ENCODE measurements at regions not wholly inside any gene's neighbourhood (a gene's known extent, or its start where the extent isn't known, plus 50 kb on each side); places are given as distances from the start of the nearest gene placed in this dataset.
A peak's percentile ranks its signal among the peaks of the same experiment; 100 is the strongest.

DNA sequence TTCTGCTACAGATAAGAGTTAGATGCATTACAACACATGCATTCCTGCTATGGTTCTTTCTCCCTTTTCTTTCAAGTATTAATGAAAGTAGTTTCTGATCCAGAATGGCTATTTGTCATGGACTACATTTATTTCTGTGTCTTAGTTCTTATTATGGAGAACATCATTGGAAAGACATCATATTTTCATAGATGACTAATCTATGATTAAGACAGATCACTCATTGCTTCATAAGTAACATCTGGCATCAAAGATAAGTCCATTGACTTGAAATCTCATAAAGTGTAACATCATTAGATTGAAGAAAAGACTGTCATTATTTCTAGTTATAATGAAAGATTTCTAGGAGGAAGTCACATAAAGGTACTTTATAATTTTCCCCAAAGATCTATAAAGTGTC, 366.7 kb downstream of the NSUN3 start:
- no peak for DNase-seq (ENCODE audit: low read depth)
- no peaks in the 10 kb centered on the region for H3K27me3 ChIP-seq (ENCODE audit: control insufficient read depth, insufficient read depth, low read length)
- no peaks in the 10 kb centered on the region for H3K36me3 ChIP-seq (ENCODE audit: control insufficient read depth, insufficient read depth, low read length)
- TF ChIP-seq, protein P1, sequence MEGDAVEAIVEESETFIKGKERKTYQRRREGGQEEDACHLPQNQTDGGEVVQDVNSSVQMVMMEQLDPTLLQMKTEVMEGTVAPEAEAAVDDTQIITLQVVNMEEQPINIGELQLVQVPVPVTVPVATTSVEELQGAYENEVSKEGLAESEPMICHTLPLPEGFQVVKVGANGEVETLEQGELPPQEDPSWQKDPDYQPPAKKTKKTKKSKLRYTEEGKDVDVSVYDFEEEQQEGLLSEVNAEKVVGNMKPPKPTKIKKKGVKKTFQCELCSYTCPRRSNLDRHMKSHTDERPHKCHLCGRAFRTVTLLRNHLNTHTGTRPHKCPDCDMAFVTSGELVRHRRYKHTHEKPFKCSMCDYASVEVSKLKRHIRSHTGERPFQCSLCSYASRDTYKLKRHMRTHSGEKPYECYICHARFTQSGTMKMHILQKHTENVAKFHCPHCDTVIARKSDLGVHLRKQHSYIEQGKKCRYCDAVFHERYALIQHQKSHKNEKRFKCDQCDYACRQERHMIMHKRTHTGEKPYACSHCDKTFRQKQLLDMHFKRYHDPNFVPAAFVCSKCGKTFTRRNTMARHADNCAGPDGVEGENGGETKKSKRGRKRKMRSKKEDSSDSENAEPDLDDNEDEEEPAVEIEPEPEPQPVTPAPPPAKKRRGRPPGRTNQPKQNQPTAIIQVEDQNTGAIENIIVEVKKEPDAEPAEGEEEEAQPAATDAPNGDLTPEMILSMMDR (IDR thresholded peaks at IDR 0.05; ENCODE audit: insufficient read depth, low read length, poor library complexity, severe bottlenecking), result no peak
- H3K4me3 ChIP-seq (ENCODE audit: low read depth, low read length), result no peak overlapping the region

DNA sequence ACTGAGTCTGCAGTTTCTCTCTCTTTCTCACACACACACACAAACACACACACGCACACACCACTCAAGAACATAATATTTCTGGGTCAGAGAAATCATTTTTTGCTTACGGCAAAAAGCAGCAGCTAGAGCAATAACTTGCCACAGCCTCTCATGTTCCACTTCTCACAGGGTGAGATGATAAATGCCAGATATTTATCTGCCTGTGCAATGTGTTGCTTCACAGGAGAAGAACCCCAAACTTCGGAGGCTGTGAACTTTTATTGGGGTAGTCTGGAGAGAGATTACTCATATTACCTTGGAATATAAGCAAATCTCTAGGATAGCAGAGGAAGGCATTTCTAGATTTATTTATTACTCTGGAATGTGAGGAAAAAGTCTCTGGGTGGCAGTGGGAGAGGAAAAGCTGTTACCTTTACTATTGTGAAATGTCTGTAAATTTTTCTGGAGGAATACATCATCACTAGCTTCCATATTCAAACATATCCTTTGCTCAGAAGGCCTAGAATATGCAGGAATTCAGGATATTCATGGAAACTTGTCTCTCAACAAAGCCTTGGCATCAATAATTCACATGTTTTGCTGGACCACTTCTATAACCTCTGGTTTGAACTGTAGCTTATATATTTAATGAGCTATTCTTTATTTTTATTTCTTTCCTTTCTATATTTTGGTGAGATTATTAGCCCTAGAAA, 369.2 kb downstream of the NSUN3 start:
- Histone ChIP-seq H3K27me3 (ENCODE audit: control insufficient read depth, insufficient read depth, low read length) (no peaks in the 10 kb centered on the region), H3K36me3 (ENCODE audit: control insufficient read depth, insufficient read depth, low read length) (no peaks in the 10 kb centered on the region), H3K4me3 (ENCODE audit: low read depth, low read length) (no peak overlapping the region)
- DNase-seq (ENCODE audit: low read depth), result no peak
- TF ChIP-seq, protein P1 (IDR thresholded peaks at IDR 0.05; ENCODE audit: insufficient read depth, low read length, poor library complexity, severe bottlenecking), result no peak

DNA sequence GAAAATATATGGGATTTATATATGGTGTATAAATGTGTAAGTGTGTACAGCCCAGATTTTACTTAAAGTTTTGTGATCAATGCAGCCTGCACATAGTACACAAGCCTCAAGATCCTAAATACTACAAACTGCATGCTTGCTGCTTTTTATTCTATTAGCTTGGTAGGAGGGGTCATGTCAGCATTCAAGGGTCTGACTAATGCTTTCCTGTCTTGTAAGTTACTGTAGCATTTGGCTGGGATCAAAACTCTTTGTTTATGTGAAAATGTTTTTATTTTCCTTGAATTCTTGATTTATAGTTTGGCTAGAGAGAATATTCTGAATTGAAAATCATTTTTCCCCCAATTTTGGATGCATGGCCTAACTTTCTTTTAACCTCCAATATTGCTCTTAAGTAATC, 370.9 kb downstream of the NSUN3 start:
- TF ChIP-seq, protein P1 (IDR thresholded peaks at IDR 0.05; ENCODE audit: insufficient read depth, low read length, poor library complexity, severe bottlenecking), result no peak
- H3K4me3 ChIP-seq (ENCODE audit: low read depth, low read length), result no peak overlapping the region
- no peaks in the 10 kb centered on the region for H3K27me3 ChIP-seq (ENCODE audit: control insufficient read depth, insufficient read depth, low read length)
- no peaks in the 10 kb centered on the region for H3K36me3 ChIP-seq (ENCODE audit: control insufficient read depth, insufficient read depth, low read length)
- DNase-seq (ENCODE audit: low read depth), result no peak

DNA sequence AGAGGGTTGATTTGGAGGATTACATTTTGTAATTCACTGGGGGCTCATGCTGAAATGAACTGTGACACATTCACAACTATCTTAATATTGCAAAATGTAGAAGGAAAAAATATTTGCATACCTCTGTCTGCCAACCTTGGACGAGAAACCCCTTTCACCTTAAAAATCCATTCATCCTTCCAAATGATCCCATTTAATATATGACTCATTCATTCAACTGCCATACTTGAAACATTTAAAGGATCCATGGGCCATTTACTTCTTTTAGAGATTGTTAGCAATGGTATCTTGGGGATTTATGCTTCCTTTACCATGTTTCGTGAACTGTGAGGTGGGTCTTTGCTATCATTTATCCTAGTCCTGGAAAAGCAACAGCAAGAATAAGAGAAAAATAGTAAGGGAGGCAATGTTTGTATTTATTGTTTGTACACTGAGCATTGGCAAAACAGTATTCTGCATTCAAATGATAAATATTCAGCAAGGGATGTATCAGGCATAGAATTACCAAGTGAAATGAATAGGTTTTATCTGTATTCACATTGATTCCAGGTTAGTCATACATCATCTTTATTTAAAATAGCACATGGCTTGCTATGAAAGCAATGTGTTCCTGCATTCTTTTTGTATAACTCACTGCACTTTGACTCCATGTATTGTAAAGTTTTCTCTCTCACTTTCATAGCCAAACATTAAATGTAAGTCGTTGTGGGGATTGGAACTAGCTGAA, 378.1 kb downstream of the NSUN3 start:
- Histone ChIP-seq H3K36me3 (ENCODE audit: control insufficient read depth, insufficient read depth, low read length) (no peaks in the 10 kb centered on the region), H3K27me3 (ENCODE audit: control insufficient read depth, insufficient read depth, low read length) (no peaks in the 10 kb centered on the region), H3K4me3 (ENCODE audit: low read depth, low read length) (no peak overlapping the region)
- peak; percentile 43 for DNase-seq (ENCODE audit: low read depth)
- TF ChIP-seq, protein P1 (IDR thresholded peaks at IDR 0.05; ENCODE audit: insufficient read depth, low read length, poor library complexity, severe bottlenecking), result no peak

DNA sequence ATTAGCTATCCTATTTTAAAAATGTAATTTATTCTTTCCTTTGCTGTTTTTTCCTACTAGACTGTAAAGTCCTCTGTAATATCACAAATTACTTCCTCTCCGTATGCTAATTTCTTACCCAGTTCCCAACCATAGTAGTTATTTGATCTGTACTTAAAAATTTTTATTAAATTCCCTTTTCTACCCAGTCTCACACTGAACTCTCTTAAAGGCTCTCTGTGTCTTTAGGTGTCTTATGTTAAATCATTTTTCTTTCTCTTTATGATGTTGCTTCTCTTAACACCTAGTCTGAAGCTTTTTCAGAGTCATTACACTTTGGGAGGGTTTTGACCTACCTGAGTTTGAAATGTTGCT, 378.6 kb downstream of the NSUN3 start:
- Histone ChIP-seq H3K4me3 (ENCODE audit: low read depth, low read length) (no peak overlapping the region), H3K27me3 (ENCODE audit: control insufficient read depth, insufficient read depth, low read length) (no peaks in the 10 kb centered on the region), H3K36me3 (ENCODE audit: control insufficient read depth, insufficient read depth, low read length) (no peaks in the 10 kb centered on the region)
- DNase-seq (ENCODE audit: low read depth), result no peak
- TF ChIP-seq, protein P1 (IDR thresholded peaks at IDR 0.05; ENCODE audit: insufficient read depth, low read length, poor library complexity, severe bottlenecking), result no peak

Measured in kidney epithelial cell (primary cell).